GM18507 (cell line): ENCODE measurements at regions not wholly inside any gene's neighbourhood (a gene's known extent, or its start where the extent isn't known, plus 50 kb on each side); places are given as distances from the start of the nearest gene placed in this dataset.
"Not testable (repeated sequence)": the region's sequence is repeated elsewhere in the genome, so short reads cannot be mapped to it uniquely, and the experiment has no call there.

ENCODE experiments used
- DNase-seq: peaks from one replicate; pipeline ENCODE4 v3.0.0; 2011; ENCODE audit warnings: low read depth; ENCODE audit not compliant: insufficient read length; ENCODE audit errors: extremely low spot score
- FAIRE-seq: peaks from 2 replicates; lab custom pipeline; 2011; peaks lifted over from hg19 to GRCh38; lab: Jason Lieb, UNC

GRCh38 chr10:45235798-45236220, 79.6 kb downstream of the OR13A1 start:
- no peak for DNase-seq
- FAIRE-seq, result no peak

DNA sequence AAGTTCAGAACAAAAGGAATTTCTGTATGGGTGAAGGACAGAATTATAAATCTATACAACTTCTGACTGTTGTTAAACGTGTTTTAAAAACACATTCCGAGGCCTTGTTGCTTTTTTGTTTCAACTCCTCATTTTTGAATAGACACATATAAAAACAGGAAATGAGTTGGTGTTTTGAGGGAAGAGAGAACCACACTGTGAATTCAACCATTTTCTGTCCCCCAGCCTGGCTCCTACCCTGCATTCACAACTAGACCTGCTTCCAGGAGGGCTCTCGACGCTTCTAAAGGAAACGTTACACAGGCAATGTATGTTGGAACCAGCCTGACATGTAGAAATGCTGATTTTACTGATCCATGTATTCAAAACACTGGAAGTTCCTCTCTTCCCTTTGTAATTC, 76.5 kb downstream of the OR13A1 start:
- DNase-seq, result no peak
- no peak for FAIRE-seq

GRCh38 chr10:45239642-45240041, 75.8 kb downstream of the OR13A1 start:
- FAIRE-seq (no peak), DNase-seq (no peak)

DNA sequence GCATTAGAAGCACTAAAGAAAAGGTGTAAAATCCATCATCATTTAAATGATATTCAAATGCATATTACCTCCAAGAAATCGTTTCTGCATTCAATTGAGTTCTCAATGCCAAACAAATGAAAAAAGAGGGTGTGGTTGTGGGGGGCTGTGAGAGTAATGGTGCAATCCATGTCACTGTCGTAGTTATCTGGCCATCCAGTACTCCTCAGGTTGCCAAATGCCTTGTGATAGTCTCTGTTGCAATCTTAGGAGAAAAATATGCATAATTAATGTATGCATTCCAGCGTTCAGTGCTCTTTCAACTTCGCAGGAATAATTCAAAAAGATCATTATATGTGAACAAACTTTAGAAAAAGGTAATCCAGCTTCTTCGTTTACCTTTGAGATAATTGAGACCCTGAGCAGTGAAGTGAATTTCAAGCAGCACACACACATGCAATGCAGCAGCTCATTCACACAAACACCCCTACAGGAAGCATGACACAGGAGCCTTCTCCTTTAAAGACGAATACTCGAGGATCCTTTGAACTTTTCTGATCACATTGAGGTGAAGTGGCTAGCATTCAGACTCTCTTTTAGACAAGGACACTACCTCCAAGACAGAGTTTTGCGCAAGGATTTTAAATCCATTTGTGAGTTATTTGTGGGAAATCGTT, 73.4 kb downstream of the OR13A1 start:
- DNase-seq (no peak), FAIRE-seq (no peak)

DNA sequence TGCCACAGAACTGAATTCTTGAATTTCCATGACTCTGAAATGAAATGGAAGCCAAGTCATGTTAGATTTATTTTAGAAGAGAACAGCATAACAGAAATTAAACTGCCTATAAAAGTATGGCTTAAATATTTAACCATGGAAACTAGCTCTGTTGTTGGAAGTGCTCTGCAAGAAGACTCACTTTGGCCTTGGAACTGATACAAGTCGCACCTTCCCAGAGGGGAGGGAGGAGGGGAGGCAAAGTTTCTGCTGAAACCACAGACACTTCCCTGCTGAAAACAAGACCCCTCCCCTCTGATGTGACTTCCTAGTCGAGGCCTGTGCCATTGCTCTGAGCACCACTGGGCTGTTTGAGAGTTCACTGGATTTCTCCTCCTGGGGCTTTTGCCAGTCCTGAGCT, 72.1 kb downstream of the OR13A1 start:
- FAIRE-seq (no peak), DNase-seq (no peak)

DNA sequence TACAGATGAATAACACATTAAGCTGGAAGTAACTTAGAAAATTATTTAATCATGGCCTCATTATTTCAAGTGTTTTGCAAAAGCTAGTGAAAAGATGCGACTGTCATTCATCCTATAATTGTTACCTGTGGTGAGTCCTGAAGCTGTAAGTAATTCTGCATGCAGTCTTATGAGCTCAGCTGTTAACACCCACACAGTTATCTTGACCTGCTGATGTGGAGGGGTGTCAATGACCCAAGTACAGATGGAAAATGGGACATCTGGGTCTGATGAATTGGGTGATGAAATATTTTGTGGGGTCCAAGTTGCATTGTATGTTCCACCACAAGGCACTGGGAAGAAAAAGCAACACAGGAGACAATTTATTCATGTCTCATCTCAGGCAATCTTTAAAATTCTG, 68.9 kb downstream of the OR13A1 start:
- FAIRE-seq (no peak), DNase-seq (no peak)

- peak; percentile 14 for DNase-seq
- FAIRE-seq, result peak; percentile 90
Observed at GRCh38 chr10:45249978-45250693, 65.3 kb downstream of the OR13A1 start.

- not testable (repeated sequence) for DNase-seq, FAIRE-seq
Observed at GRCh38 chr10:45250694-45251075, 64.7 kb downstream of the OR13A1 start.
